Stimulated activated CD8-positive, alpha-beta memory T cell treated with anti-CD3 and anti-CD28 coated beads, Interleukin-4, amount 100 ng/mL, for 24 hours (primary cell): ENCODE measurements at regions not wholly inside any gene's neighbourhood (a gene's known extent, or its start where the extent isn't known, plus 50 kb on each side); places are given as distances from the start of the nearest gene placed in this dataset.
A peak's percentile ranks its signal among the peaks of the same experiment; 100 is the strongest.

Experiments used
- DNase-seq: peaks from one replicate; pipeline ENCODE4 v3.0.0-alpha.2; 2020; ENCODE audit warnings: low read depth

DNA sequence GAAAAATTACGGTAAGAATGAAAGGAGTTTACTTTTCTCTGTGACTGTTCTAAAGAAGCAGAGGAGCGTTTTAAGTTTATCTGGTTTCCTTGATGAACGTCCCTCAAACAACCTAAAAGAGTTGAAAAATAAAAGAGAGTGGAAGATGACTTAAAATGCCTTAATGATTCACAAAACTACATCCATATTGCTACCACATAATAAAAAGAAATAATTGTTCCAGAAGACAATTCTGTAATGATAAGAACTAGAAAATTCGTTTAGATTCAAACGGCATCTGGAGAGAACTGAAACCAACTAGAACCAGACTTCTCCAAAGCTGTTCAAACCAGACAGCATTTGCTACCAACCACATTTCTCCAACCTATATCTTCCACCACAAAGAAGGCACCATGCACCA is 68.1 kb downstream of the TEKT4 start:
- DNase-seq = no peak

DNA sequence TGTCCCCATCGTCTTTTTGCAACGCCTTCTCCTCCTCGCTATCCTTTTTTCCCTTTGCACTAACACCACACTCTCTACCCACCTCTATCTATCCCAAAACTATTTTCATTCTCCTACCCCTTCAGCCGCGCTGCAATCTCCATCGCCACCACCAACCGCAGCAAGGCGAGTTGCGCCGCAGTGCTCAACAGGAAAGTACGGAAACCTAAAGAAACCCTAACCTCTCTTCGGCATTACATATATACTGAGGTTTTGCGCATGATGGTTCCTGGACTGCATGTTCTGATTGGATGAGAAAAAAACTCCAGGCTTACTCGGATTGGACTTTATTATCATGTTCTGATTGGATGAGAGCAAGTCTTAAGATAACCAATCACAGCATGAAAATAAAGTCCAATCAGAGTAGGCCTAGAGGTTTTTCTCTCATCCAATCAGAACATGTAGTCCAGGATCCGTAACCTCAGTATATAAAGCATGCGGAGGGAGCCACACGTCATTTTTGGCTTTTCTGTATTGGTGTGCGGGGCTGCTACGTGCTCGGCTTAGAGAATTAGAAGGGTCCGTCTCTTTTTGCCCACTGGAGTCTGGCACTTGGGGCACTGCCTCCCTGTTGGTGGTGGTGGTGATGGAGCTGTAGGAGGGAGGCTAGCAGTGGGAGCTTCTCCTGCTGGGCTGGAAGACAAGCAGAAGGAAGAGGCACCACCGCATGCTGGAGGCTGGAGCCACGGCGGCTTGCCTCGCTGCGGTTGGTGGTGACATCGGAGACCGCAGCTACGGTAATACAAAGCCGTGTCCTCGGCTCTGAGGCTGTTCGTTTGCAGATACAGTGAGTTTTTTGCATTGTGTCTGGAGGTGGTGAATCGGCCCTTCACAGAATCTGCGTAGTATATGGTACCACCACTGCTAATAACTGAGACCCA is 76.1 kb downstream of the TEKT4 start:
- no peak for DNase-seq

DNA sequence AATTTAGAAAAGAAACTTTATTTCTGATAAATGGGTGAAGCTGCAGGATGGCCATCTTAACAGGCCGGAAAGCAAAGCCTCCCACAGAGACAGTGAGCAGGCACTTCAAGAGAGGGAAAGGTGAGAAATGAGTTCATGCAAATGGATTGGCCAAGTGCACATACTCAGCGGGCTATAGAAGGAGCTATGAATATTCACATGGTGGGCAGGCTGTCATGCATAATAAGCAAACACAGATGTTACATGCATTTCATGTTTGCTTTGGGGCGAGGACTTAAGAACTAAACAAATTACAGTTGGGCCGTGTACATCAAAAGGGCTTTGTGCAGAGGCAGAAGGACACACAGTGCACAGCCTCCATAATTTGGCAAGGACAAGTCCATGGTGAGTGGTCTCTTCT is 69.8 kb upstream of the MAL start:
- DNase-seq = no peak

DNA sequence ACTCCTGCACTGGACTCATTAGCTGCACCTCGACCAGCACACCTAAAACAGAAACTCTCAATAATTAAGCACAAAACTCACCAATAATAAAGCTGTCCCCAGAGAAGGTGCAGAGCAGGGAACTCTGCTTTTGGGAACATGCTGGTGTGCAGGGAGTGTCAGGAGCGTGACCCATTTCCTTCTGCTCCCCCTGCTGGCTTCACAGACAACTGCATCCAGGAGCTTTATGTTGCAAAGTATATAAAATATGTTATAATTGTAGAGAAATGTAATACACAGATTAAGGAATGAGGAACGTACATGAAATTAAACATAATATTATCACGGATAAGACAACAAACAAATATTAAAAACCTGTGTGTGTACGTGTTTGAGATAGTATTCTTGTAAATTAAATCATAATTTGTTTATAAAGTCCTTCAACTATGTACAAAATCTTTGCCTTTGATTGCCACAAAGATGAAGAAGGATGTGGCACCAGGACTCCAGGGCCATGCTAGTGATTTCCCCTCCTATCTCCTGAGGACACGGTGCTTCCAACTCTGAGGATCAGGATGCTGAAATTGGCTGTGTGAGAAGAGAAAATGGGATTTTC is 68.6 kb upstream of the MAL start:
- peak; percentile 4 for DNase-seq

DNA sequence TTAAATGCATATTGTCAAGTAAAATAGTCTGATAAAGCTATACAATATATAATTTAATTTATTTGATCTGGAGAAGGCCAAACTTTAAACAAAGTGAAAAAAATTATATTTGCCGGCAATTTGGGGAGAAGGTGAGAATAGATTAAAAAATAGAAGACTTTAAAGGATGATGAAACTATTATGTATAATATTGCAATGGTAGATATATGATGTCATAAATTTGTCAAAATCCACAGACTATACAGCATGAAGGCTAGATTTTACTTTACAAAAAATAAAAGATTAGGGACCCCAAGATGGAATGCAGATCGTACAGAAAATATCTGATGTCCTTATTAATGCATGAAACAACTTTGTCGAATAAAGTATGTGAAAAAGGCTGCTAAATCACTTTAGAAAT is 67.3 kb upstream of the MAL start:
- no peak for DNase-seq

DNA sequence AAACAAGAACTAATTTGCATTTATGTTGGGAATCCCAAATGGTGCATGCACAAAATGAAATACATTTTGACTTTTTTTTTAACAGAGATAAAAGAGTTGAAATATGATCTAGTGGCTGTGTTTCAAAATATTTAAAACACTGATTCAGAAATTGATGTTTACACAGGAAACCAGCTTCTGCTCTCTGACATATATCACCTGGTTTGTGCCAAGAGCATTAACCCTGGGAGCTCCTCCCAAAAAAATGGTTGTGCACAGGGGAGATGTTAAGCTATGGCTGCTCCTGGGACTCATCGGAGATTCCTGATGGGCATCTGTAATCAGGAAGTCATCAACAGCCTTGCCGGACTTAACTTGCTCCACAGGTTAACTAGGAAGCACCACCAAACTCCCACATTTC is 65.2 kb upstream of the MAL start:
- no peak for DNase-seq

DNA sequence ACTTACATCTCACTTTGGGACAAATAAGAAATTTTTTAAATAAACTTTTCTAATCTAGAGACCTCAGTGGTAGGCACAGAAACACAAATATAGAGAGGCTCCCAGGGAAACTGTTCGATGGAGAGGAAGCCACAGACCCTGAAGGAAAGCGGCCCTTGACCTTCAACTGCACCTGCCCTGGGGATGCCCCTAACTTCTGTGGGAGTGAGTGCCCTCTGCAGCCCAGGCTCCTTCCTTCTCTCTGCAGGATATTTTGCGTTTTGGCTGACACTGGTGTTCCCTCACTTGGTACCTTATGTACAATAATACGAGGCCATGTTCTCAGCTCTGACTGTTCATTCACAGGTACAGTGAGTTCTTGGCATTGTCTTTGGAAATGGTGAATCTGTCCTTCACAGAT is 64.8 kb upstream of the MAL start:
- no peak for DNase-seq

DNA sequence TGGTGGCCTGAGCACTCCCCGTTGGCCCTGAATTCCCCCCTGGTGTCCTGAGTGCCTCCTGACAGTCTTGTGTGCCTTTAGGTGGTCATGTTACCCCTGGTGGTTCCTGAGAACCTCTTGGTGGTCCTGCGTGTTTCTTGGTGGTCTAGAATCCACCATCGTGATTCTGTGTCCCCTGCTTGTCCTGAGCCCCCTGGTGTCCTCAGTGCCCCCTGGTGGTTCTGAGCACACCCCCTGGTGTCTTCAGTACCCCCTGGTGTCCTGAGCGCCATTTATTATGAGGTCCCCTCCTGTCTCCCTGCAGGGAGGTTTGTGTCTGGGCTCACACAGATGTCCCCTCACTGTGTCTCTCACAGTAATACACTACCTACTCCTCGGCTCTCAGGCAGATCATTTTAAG is 61.3 kb upstream of the MAL start:
- no peak for DNase-seq

DNA sequence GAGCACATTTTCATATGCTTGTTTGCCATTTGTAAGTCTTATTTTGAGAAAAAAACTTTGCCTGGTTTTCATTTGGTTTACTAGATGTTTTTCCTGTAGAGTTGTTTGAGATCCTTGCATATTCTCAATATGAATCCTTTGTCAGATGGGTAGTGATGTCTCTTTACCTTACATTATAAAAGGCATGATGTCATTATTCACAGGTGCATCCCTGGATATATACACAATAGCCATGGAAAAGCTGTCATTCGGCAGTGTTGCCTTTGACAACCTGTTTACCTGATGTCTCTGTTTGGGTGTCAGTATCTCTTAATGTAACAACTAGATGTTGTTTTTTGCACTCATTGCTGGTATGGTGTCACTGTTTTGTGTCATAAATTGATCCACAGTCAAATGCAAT is 58.8 kb upstream of the MAL start:
- no peak for DNase-seq

DNA sequence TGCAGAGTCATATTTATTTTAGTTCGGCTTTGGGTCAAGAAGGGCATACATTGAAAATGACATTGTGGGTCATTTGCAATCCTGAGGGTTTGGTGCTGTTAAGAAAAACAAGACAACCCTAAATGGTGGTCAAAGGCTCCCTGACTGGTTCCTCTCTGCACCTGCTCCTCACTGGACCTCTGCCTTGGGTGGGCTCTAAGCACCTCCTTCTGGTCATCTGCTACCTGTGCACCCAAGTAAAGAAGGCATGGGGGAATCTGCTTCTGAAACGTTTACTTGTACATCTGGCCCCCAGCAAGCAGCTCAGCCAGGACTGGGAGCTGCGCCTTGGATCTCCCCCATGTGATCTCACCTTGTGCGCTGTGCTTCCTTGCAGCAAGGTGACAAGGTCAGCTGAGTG is 55.2 kb upstream of the MAL start:
- no peak for DNase-seq
